ENCODE measurements at regions not wholly inside any gene's neighbourhood (a gene's known extent, or its start where the extent isn't known, plus 50 kb on each side); places are given as distances from the start of the nearest gene placed in this dataset.

- TF ChIP-seq SMAD9 (CRISPR knock-in tag; IDR thresholded peaks at IDR 0.05) (no peak), EHMT2 (IDR thresholded peaks at IDR 0.05; ENCODE audit: borderline replicate concordance, low read depth, low read length) (no peak), RAD21 (CRISPR knock-in tag; IDR thresholded peaks at IDR 0.05) (peak; percentile 99), MBNL3 (CRISPR knock-in tag; conservative IDR thresholded peaks at IDR 0.05) (no peak), ZC3H13 (CRISPR knock-in tag; IDR thresholded peaks at IDR 0.05) (peak; percentile 60; the same call in 1 of the 2 replicates), ZNF326 (CRISPR knock-in tag; IDR thresholded peaks at IDR 0.05; ENCODE audit: borderline replicate concordance) (no peak), ZNF790 (CRISPR knock-in tag; IDR thresholded peaks at IDR 0.05; ENCODE audit: borderline replicate concordance) (peak; percentile 52; the same call in 1 of the 2 replicates), LRRFIP1 (CRISPR knock-in tag; conservative IDR thresholded peaks at IDR 0.05) (no peak), PPARG (CRISPR knock-in tag; conservative IDR thresholded peaks at IDR 0.05) (peak; percentile 52; the same call in 1 of the 2 replicates), SRSF9 (IDR thresholded peaks at IDR 0.05; ENCODE audit: borderline replicate concordance, insufficient read depth, low read depth, low read length, poor library complexity, severe bottlenecking) (no peak), ZFP37 (CRISPR knock-in tag; IDR thresholded peaks at IDR 0.05; ENCODE audit: borderline replicate concordance) (no peak), THAP7 (CRISPR knock-in tag; IDR thresholded peaks at IDR 0.05) (no peak), RBM22 (optimal IDR thresholded peaks at IDR 0.05; ENCODE audit: low read length) (no peak), ELF1 (CRISPR knock-in tag; IDR thresholded peaks at IDR 0.05) (peak; percentile 76), PAX8 (CRISPR knock-in tag; IDR thresholded peaks at IDR 0.05; ENCODE audit: borderline replicate concordance) (peak; percentile 92; the same call in 1 of the 2 replicates), TRAFD1 (CRISPR knock-in tag; IDR thresholded peaks at IDR 0.05; ENCODE audit: borderline replicate concordance) (no peak), ZNF652 (CRISPR knock-in tag; IDR thresholded peaks at IDR 0.05; ENCODE audit: borderline replicate concordance, low read depth) (no peak), MIER3 (CRISPR knock-in tag; IDR thresholded peaks at IDR 0.05; ENCODE audit: borderline replicate concordance) (no peak), ZHX1 (CRISPR knock-in tag; IDR thresholded peaks at IDR 0.05; ENCODE audit: low read depth) (0 out of 2 replicates have a peak, but pooled peaks have one; percentile 29), POLR2G (IDR thresholded peaks at IDR 0.05; ENCODE audit: low read depth, low read length) (no peak), YEATS4 (CRISPR knock-in tag; IDR thresholded peaks at IDR 0.05; ENCODE audit: borderline replicate concordance) (peak; percentile 35; the same call in 1 of the 2 replicates)
Observed at GRCh38 chr20:2206957-2207769, 88.6 kb upstream of the TGM3 start (continued).

Measured in HepG2 (cell line).